Neuronal stem cell (in vitro differentiated cells): ENCODE measurements at regions not wholly inside any gene's neighbourhood (a gene's known extent, or its start where the extent isn't known, plus 50 kb on each side); places are given as distances from the start of the nearest gene placed in this dataset.
"Not testable (repeated sequence)": the region's sequence is repeated elsewhere in the genome, so short reads cannot be mapped to it uniquely, and the experiment has no call there.

ENCODE experiments used
- DNase-seq: peaks from one replicate; pipeline ENCODE4 v3.0.0-alpha.2; 2013; ENCODE audit warnings: low spot score
- H2AFZ ChIP-seq: one replicate; pipeline ENCODE4 v1.6.1; 2013; ENCODE audit warnings: mild to moderate bottlenecking, low read length, inconsistent platforms
- H2AK5ac ChIP-seq: 2 replicates; pipeline ENCODE4 v1.6.1; 2013; ENCODE audit warnings: low read depth, mild to moderate bottlenecking, inconsistent platforms, low read length, moderate library complexity, mixed read lengths
- H2BK120ac ChIP-seq: 2 replicates; pipeline ENCODE4 v1.6.1; 2013; ENCODE audit warnings: low read depth, mild to moderate bottlenecking, inconsistent platforms, low read length, moderate library complexity, mixed read lengths
- H2BK12ac ChIP-seq: one replicate; pipeline ENCODE4 v1.6.1; 2013; ENCODE audit warnings: low read length, inconsistent platforms
- H2BK15ac ChIP-seq: 2 replicates; pipeline ENCODE4 v1.6.1; 2013; ENCODE audit warnings: mild to moderate bottlenecking, low read length, inconsistent platforms, mixed read lengths
- H2BK5ac ChIP-seq: one replicate; pipeline ENCODE4 v1.6.1; 2013; ENCODE audit warnings: inconsistent platforms, mild to moderate bottlenecking, low read length, moderate library complexity
- H3K14ac ChIP-seq: one replicate; pipeline ENCODE4 v1.6.1; 2013; ENCODE audit warnings: low read length, inconsistent platforms
- H3K18ac ChIP-seq: 2 replicates; pipeline ENCODE4 v1.6.1; 2013; ENCODE audit warnings: low read length, inconsistent platforms
- H3K23ac ChIP-seq: 2 replicates; pipeline ENCODE4 v1.6.1; 2013; ENCODE audit warnings: low read depth, mild to moderate bottlenecking, mixed read lengths, low read length, inconsistent platforms; ENCODE audit not compliant: poor library complexity
- H3K27ac ChIP-seq: replicated peaks from 3 replicates; pipeline ENCODE4 v1.5.1; 2013; ENCODE audit warnings: low read length, inconsistent platforms
- H3K27me3 ChIP-seq, 3 experiments: 2 replicates each; pipeline ENCODE4 v1.6.1; 2013; ENCODE audit warnings: low read length in 3 of 3, mild to moderate bottlenecking in 2 of 3, inconsistent platforms in 1 of 3, low read depth in 1 of 3, mixed read lengths in 1 of 3, moderate library complexity in 1 of 3; ENCODE audit not compliant: control insufficient read depth in 3 of 3, insufficient read depth in 3 of 3
- H3K36me3 ChIP-seq, 2 donors: replicated peaks in 1 of 2; 2 replicates each; pipeline ENCODE4 v1.6.1; 2013; ENCODE audit warnings: low read length in 2 of 2; ENCODE audit not compliant: control insufficient read depth in 2 of 2, insufficient read depth in 2 of 2
- H3K4ac ChIP-seq: 2 replicates; pipeline ENCODE4 v1.6.1; 2013; ENCODE audit warnings: inconsistent platforms, mild to moderate bottlenecking, low read length, moderate library complexity
- H3K4me1 ChIP-seq, 2 donors: 1 replicate in 1 of 2; 2 replicates in 1 of 2; pipeline ENCODE4 v1.6.1; 2013; ENCODE audit warnings: low read length in 2 of 2, low read depth in 1 of 2; ENCODE audit not compliant: control insufficient read depth in 2 of 2, insufficient read depth in 1 of 2
- H3K4me2 ChIP-seq: one replicate; pipeline ENCODE4 v1.6.1; 2013; ENCODE audit warnings: mild to moderate bottlenecking, low read length, inconsistent platforms; ENCODE audit not compliant: insufficient read depth, poor library complexity, severe bottlenecking
- H3K4me3 ChIP-seq, 2 donors: 2 replicates each; pipeline ENCODE4 v1.5.1; 2013; ENCODE audit warnings: low read length in 2 of 2, mild to moderate bottlenecking in 2 of 2, inconsistent platforms in 1 of 2, moderate library complexity in 1 of 2
- H3K79me1 ChIP-seq: one replicate; pipeline ENCODE4 v1.6.1; 2013; ENCODE audit warnings: low read depth, mild to moderate bottlenecking, inconsistent platforms, low read length, moderate library complexity
- H3K9ac ChIP-seq: one replicate; pipeline ENCODE4 v1.6.1; 2013; ENCODE audit warnings: mild to moderate bottlenecking, low read depth, low read length, inconsistent platforms; ENCODE audit not compliant: poor library complexity
- H3K9me3 ChIP-seq, 2 donors: replicated peaks in 1 of 2; 2 replicates each; pipeline versions ENCODE3 to v1.6.1; 2013; ENCODE audit warnings: low read length in 2 of 2, mild to moderate bottlenecking in 2 of 2, inconsistent platforms in 1 of 2, low read depth in 1 of 2, mixed read lengths in 1 of 2, moderate library complexity in 1 of 2; ENCODE audit not compliant: control insufficient read depth in 2 of 2, insufficient read depth in 1 of 2
- H4K8ac ChIP-seq: one replicate; pipeline ENCODE4 v1.6.1; 2013; ENCODE audit warnings: low read depth, mild to moderate bottlenecking, inconsistent platforms, low read length, moderate library complexity
- H4K91ac ChIP-seq: one replicate; pipeline ENCODE4 v1.6.1; 2013; ENCODE audit warnings: low read length, low read depth, mild to moderate bottlenecking, inconsistent platforms; ENCODE audit not compliant: poor library complexity
- WGBS, 2 donors: extraction: QIAGEN DNeasy Blood & Tissue Kit; methylation state at CpG; one replicate each; pipeline ENCODE4 v1.1.7; 2013; ENCODE audit warnings: missing lambda C conversion rate in 2 of 2, mixed read lengths in 1 of 2; ENCODE audit not compliant: insufficient read length in 2 of 2, insufficient replicate concordance in 1 of 2; ENCODE audit errors: extremely low coverage in 2 of 2; 5-methylcytosine and 5-hydroxymethylcytosine counted together

GRCh38 chr5:57002959-57003485 lies 51.1 kb upstream of the MIER3 start:
- Histone ChIP-seq H2BK5ac (no peak overlapping the region), H2AFZ (no peak overlapping the region), H3K79me1 (no peaks in the 10 kb centered on the region), H3K4me2 (no peak overlapping the region), H2BK120ac (no peak overlapping the region), H3K14ac (no peak overlapping the region), H2BK12ac (no peak overlapping the region), H4K8ac (no peak overlapping the region), H3K18ac (no peak overlapping the region), H3K9me3 (no peaks in the 10 kb centered on the region), H3K36me3 (no peaks in the 10 kb centered on the region), H2AK5ac (no peak overlapping the region), H3K9ac (no peak overlapping the region), H3K4me3 (no peak overlapping the region), H3K27ac (no peak overlapping the region), H3K23ac (no peak overlapping the region), H4K91ac (no peak overlapping the region), H3K4ac (no peak overlapping the region), H3K4me1 (no peaks in the 10 kb centered on the region), H3K27me3 (no peaks in the 10 kb centered on the region), H2BK15ac (no peak overlapping the region)
- no peak for DNase-seq
- no CpG with 5 or more reads among the region's 4 CpGs for WGBS, 2 donors

GRCh38 chr5:57003566-57003965 lies 51.6 kb upstream of the MIER3 start:
- no CpG with 5 or more reads among the region's 5 CpGs for WGBS, 2 donors
- not testable (repeated sequence) for H3K9me3 ChIP-seq, H3K9ac ChIP-seq, H3K4ac ChIP-seq, H2BK12ac ChIP-seq, H4K8ac ChIP-seq, H2BK5ac ChIP-seq, H3K4me1 ChIP-seq, H2AFZ ChIP-seq, H2BK15ac ChIP-seq, H3K4me3 ChIP-seq, H3K18ac ChIP-seq, H3K36me3 ChIP-seq, H3K4me2 ChIP-seq, DNase-seq, H4K91ac ChIP-seq, H2AK5ac ChIP-seq, H3K79me1 ChIP-seq, H3K23ac ChIP-seq, H3K14ac ChIP-seq, H3K27ac ChIP-seq, H3K27me3 ChIP-seq, H2BK120ac ChIP-seq

GRCh38 chr5:57004800-57005199 lies 52.9 kb upstream of the MIER3 start:
- Histone ChIP-seq H3K9ac (no peak overlapping the region), H2AFZ (no peak overlapping the region), H2BK12ac (no peak overlapping the region), H3K23ac (no peak overlapping the region), H3K36me3 (no peaks in the 10 kb centered on the region), H2BK120ac (no peak overlapping the region), H4K91ac (no peak overlapping the region), H2BK15ac (no peak overlapping the region), H3K27me3 (no peaks in the 10 kb centered on the region), H3K79me1 (no peaks in the 10 kb centered on the region), H3K4me3 (no peak overlapping the region), H3K4ac (no peak overlapping the region), H3K4me1 (no peaks in the 10 kb centered on the region), H3K9me3 (no peaks in the 10 kb centered on the region), H3K27ac (no peak overlapping the region), H4K8ac (no peak overlapping the region), H2BK5ac (no peak overlapping the region), H3K14ac (no peak overlapping the region), H2AK5ac (no peak overlapping the region), H3K4me2 (no peak overlapping the region), H3K18ac (no peak overlapping the region)
- WGBS, 2 donors = no CpG with 5 or more reads among the region's 5 CpGs
- DNase-seq = no peak

GRCh38 chr5:57007344-57007743 lies 55.4 kb upstream of the MIER3 start:
- Histone ChIP-seq H2BK120ac (no peak overlapping the region), H3K36me3 (no peaks in the 10 kb centered on the region), H2BK5ac (no peak overlapping the region), H2BK15ac (no peak overlapping the region), H3K4me2 (no peak overlapping the region), H3K14ac (no peak overlapping the region), H3K27me3 (no peaks in the 10 kb centered on the region), H3K9ac (no peak overlapping the region), H2AFZ (no peak overlapping the region), H2AK5ac (no peak overlapping the region), H3K4me1 (no peaks in the 10 kb centered on the region), H3K4me3 (no peak overlapping the region), H2BK12ac (no peak overlapping the region), H3K18ac (no peak overlapping the region), H3K79me1 (no peaks in the 10 kb centered on the region), H4K91ac (no peak overlapping the region), H3K9me3 (no peaks in the 10 kb centered on the region), H3K23ac (no peak overlapping the region), H3K27ac (no peak overlapping the region), H4K8ac (no peak overlapping the region), H3K4ac (no peak overlapping the region)
- DNase-seq = no peak
- WGBS, 2 donors = no CpG with 5 or more reads among the region's 2 CpGs
